ENCODE measurements at regions not wholly inside any gene's neighbourhood (a gene's known extent, or its start where the extent isn't known, plus 50 kb on each side); places are given as distances from the start of the nearest gene placed in this dataset.
"Not testable (repeated sequence)": the region's sequence is repeated elsewhere in the genome, so short reads cannot be mapped to it uniquely, and the experiment has no call there.

DNA sequence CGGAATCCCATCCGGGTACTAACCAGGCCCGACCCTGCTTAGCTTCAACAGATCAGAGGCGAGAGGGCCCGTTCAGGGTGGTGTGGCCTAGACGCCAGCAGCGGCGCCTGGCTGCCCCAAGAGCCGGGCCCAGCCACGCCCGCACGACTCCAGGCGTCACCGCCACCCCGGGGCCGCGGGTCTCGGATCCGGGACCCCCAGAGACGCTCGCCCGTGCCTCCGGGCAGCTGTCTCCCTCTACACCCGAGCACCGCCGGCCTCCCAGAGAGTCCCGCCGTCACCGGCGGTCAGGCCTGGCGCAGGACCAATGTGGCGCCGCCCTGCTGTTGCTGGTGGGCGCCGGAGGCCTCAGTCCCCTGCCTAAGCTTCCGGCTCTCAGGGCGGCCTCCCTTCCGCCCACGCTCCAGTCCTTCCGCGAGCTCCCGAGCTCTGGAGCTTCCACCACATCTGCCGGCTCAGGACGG lies 441.2 kb upstream of the DEFB115 start:
- 63% methylated on average over 42 of the region's 44 CpGs for WGBS (ENCODE audit: insufficient coverage)
- peak overlapping the region in 2 of 7 experiments; percentile 23 to 26 for H3K4me3 ChIP-seq (ENCODE audit: control insufficient read depth in 1 of 7, extremely low read depth in 1 of 7, insufficient read depth in 4 of 7, low read depth in 2 of 7, low read length in 6 of 7)
- peaks cover 0 to 37% (median 33%) of the 10 kb centered on the region in 5 experiments for H3K9me3 ChIP-seq (ENCODE audit: control extremely low read depth in 1 of 5, control insufficient read depth in 4 of 5, insufficient read depth in 2 of 5, low read depth in 1 of 5, low read length in 4 of 5)

DNA sequence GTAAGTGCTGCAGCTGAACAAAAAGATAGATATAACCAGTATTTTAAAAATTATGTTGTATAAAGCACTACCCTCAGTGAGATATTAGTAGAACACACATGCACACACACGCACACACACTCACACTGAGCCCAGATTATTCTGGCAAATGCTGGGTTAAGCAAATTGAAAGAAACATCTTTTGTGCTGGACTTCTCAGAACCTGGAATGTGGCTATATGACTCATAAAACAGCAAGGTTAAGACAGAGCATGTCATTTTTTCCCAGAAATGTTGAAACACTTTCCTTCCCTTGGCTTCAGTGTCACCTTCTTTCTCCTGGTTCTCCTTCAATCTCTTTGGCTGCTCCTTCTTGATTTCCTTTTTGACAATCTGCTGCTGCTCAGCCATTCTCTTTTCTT lies 435.8 kb upstream of the DEFB115 start:
- POLR2A ChIA-PET; H3K4me3 ChIP-seq (ENCODE audit: control insufficient read depth in 1 of 7, extremely low read depth in 1 of 7, insufficient read depth in 4 of 7, low read depth in 2 of 7, low read length in 6 of 7); H3K36me3 ChIP-seq (ENCODE audit: control insufficient read depth in 4 of 4, insufficient read depth in 4 of 4, low read length in 3 of 4); DNase-seq; H3K27me3 ChIP-seq (replicated peaks in 2 of 5; ENCODE audit: control insufficient read depth in 4 of 5, insufficient read depth in 5 of 5, low read length in 4 of 5); H3K9me3 ChIP-seq (ENCODE audit: control extremely low read depth in 1 of 5, control insufficient read depth in 4 of 5, insufficient read depth in 2 of 5, low read depth in 1 of 5, low read length in 4 of 5); H3K27ac ChIP-seq (ENCODE audit: insufficient read depth in 1 of 2, low read depth in 1 of 2, low read length in 2 of 2, poor library complexity in 1 of 2, severe bottlenecking in 2 of 2); CTCF ChIA-PET; H3K4me1 ChIP-seq (ENCODE audit: control extremely low read depth in 1 of 4, control insufficient read depth in 4 of 4, insufficient read depth in 4 of 4, low read length in 3 of 4): not testable (repeated sequence)
- no CpG with 5 or more reads among the region's 1 CpG for WGBS (ENCODE audit: insufficient coverage)

More for the DNA sequence above, 441.2 kb upstream of the DEFB115 start:
- POLR2A ChIA-PET: no interaction called here
- H3K27ac ChIP-seq (ENCODE audit: insufficient read depth in 1 of 2, low read depth in 1 of 2, low read length in 2 of 2, poor library complexity in 1 of 2, severe bottlenecking in 2 of 2): no peak overlapping the region
- CTCF ChIA-PET: no interaction called here
- H3K36me3 ChIP-seq (ENCODE audit: control insufficient read depth in 4 of 4, insufficient read depth in 4 of 4, low read length in 3 of 4): no peaks in the 10 kb centered on the region
- peaks cover 0 to 9% (median 0%) of the 10 kb centered on the region in 5 experiments for H3K27me3 ChIP-seq (replicated peaks in 2 of 5; ENCODE audit: control insufficient read depth in 4 of 5, insufficient read depth in 5 of 5, low read length in 4 of 5)
- H3K4me1 ChIP-seq (ENCODE audit: control extremely low read depth in 1 of 4, control insufficient read depth in 4 of 4, insufficient read depth in 4 of 4, low read length in 3 of 4): peaks cover 0 to 2% (median 0%) of the 10 kb centered on the region in 4 experiments
- DNase-seq: peak in 1 of 3 donors; percentile 6

DNA sequence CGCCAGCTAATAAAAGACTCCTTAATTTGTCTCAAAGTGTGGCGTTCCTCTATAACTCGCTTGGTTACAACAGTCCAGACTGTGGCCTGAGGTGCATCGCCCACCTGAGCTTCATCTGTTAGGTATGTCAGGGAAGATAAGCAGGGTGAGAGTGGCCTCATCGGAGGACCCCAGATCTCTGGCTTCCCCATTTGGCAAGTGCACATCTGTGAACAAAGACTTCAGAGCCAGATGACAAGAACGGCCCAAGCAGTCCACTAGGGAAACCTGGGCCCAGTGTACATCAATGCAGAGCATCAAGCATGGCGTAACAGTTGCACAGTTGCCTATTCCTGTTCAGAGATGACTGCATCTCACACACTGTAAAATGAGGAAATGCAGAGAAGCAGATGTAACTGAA lies 432.8 kb upstream of the DEFB115 start:
- CTCF ChIA-PET; H3K27ac ChIP-seq (ENCODE audit: insufficient read depth in 1 of 2, low read depth in 1 of 2, low read length in 2 of 2, poor library complexity in 1 of 2, severe bottlenecking in 2 of 2); H3K4me1 ChIP-seq (ENCODE audit: control extremely low read depth in 1 of 4, control insufficient read depth in 4 of 4, insufficient read depth in 4 of 4, low read length in 3 of 4); POLR2A ChIA-PET; H3K4me3 ChIP-seq (ENCODE audit: control insufficient read depth in 1 of 7, extremely low read depth in 1 of 7, insufficient read depth in 4 of 7, low read depth in 2 of 7, low read length in 6 of 7); H3K36me3 ChIP-seq (ENCODE audit: control insufficient read depth in 4 of 4, insufficient read depth in 4 of 4, low read length in 3 of 4); H3K27me3 ChIP-seq (replicated peaks in 2 of 5; ENCODE audit: control insufficient read depth in 4 of 5, insufficient read depth in 5 of 5, low read length in 4 of 5); DNase-seq: not testable (repeated sequence)
- 87% methylated on average over 7 of the region's 7 CpGs for WGBS (ENCODE audit: insufficient coverage)
- peaks cover 0 to 11% (median 2%) of the 10 kb centered on the region in 5 experiments for H3K9me3 ChIP-seq (ENCODE audit: control extremely low read depth in 1 of 5, control insufficient read depth in 4 of 5, insufficient read depth in 2 of 5, low read depth in 1 of 5, low read length in 4 of 5)

DNA sequence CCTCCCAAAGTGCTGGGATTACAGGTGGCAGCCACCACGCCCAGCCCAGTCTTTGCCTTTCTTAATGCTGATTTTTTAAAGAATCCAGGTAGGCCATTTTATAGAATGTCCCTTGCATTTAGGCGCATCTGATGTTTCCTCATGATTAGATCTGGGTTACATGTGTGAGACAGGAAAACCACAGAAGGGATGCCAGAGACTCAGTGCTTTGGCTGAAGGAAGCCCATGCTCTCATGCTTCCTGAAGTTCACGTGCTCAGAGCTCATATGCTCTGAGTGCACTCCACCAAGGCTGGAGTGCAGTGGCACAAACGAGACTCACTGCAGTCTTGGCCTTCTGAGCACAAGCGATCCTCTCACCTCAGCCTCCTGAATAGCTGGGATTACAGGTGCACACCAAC lies 411.5 kb upstream of the DEFB115 start:
- CTCF ChIA-PET; H3K36me3 ChIP-seq (ENCODE audit: control insufficient read depth in 4 of 4, insufficient read depth in 4 of 4, low read length in 3 of 4); H3K4me3 ChIP-seq (ENCODE audit: control insufficient read depth in 1 of 7, extremely low read depth in 1 of 7, insufficient read depth in 4 of 7, low read depth in 2 of 7, low read length in 6 of 7); POLR2A ChIA-PET; H3K27ac ChIP-seq (ENCODE audit: insufficient read depth in 1 of 2, low read depth in 1 of 2, low read length in 2 of 2, poor library complexity in 1 of 2, severe bottlenecking in 2 of 2); H3K9me3 ChIP-seq (ENCODE audit: control extremely low read depth in 1 of 5, control insufficient read depth in 4 of 5, insufficient read depth in 2 of 5, low read depth in 1 of 5, low read length in 4 of 5); DNase-seq; H3K4me1 ChIP-seq (ENCODE audit: control extremely low read depth in 1 of 4, control insufficient read depth in 4 of 4, insufficient read depth in 4 of 4, low read length in 3 of 4); H3K27me3 ChIP-seq (replicated peaks in 2 of 5; ENCODE audit: control insufficient read depth in 4 of 5, insufficient read depth in 5 of 5, low read length in 4 of 5): not testable (repeated sequence)
- 78% methylated on average over 3 of the region's 5 CpGs for WGBS (ENCODE audit: insufficient coverage)

DNA sequence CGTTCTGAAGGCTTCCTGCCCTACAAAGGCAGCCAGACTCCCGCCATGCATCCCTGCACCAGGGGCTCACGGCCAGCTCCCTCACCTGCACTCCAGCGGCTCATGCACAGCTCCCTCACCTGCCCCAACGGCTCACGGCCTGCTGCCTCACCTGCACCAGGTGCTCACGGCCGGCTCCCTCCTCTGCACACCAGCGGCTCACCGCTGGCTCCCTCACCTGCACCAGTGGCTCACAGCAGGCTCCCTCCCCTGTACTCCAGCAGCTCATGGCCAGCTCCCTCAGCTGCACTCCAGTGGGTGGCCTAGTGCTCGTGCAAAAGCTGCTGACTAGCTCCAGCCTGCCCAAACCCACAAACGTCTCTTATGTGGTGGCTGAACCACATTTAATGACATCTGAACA lies 389.2 kb upstream of the DEFB115 start:
- 92% methylated on average over 6 of the region's 12 CpGs for WGBS (ENCODE audit: insufficient coverage)
- DNase-seq; H3K4me3 ChIP-seq (ENCODE audit: control insufficient read depth in 1 of 7, extremely low read depth in 1 of 7, insufficient read depth in 4 of 7, low read depth in 2 of 7, low read length in 6 of 7); H3K27me3 ChIP-seq (replicated peaks in 2 of 5; ENCODE audit: control insufficient read depth in 4 of 5, insufficient read depth in 5 of 5, low read length in 4 of 5); H3K27ac ChIP-seq (ENCODE audit: insufficient read depth in 1 of 2, low read depth in 1 of 2, low read length in 2 of 2, poor library complexity in 1 of 2, severe bottlenecking in 2 of 2); H3K36me3 ChIP-seq (ENCODE audit: control insufficient read depth in 4 of 4, insufficient read depth in 4 of 4, low read length in 3 of 4); CTCF ChIA-PET; POLR2A ChIA-PET; H3K4me1 ChIP-seq (ENCODE audit: control extremely low read depth in 1 of 4, control insufficient read depth in 4 of 4, insufficient read depth in 4 of 4, low read length in 3 of 4): not testable (repeated sequence)
- peaks cover 0 to 11% (median 5%) of the 10 kb centered on the region in 5 experiments for H3K9me3 ChIP-seq (ENCODE audit: control extremely low read depth in 1 of 5, control insufficient read depth in 4 of 5, insufficient read depth in 2 of 5, low read depth in 1 of 5, low read length in 4 of 5)

DNA sequence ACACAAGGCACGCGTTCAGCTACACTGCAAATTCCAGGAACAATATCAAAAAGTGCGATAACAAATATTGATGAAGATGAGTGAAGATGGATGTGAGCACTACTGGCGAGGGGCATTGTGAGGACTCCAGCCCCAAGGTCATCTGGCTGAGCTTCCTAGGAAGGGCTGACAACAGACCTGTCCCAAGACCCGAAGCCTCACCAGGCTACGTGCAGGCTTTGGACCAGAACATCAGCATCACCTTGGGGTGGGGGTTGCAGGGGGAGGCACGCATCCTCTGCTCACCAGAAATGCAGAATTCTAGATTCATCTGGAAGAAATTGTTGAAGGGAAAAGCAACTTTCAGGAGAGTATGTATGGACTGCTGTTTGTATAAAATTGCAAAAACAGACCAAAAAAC lies 386.3 kb upstream of the DEFB115 start:
- H3K9me3 ChIP-seq (ENCODE audit: control extremely low read depth in 1 of 5, control insufficient read depth in 4 of 5, insufficient read depth in 2 of 5, low read depth in 1 of 5, low read length in 4 of 5): peaks cover 0 to 12% (median 5%) of the 10 kb centered on the region in 5 experiments
- H3K36me3 ChIP-seq (ENCODE audit: control insufficient read depth in 4 of 4, insufficient read depth in 4 of 4, low read length in 3 of 4); H3K4me1 ChIP-seq (ENCODE audit: control extremely low read depth in 1 of 4, control insufficient read depth in 4 of 4, insufficient read depth in 4 of 4, low read length in 3 of 4); POLR2A ChIA-PET; H3K27ac ChIP-seq (ENCODE audit: insufficient read depth in 1 of 2, low read depth in 1 of 2, low read length in 2 of 2, poor library complexity in 1 of 2, severe bottlenecking in 2 of 2); H3K4me3 ChIP-seq (ENCODE audit: control insufficient read depth in 1 of 7, extremely low read depth in 1 of 7, insufficient read depth in 4 of 7, low read depth in 2 of 7, low read length in 6 of 7); CTCF ChIA-PET; H3K27me3 ChIP-seq (replicated peaks in 2 of 5; ENCODE audit: control insufficient read depth in 4 of 5, insufficient read depth in 5 of 5, low read length in 4 of 5); DNase-seq: not testable (repeated sequence)
- WGBS (ENCODE audit: insufficient coverage): 70% methylated on average over 3 of the region's 7 CpGs

DNA sequence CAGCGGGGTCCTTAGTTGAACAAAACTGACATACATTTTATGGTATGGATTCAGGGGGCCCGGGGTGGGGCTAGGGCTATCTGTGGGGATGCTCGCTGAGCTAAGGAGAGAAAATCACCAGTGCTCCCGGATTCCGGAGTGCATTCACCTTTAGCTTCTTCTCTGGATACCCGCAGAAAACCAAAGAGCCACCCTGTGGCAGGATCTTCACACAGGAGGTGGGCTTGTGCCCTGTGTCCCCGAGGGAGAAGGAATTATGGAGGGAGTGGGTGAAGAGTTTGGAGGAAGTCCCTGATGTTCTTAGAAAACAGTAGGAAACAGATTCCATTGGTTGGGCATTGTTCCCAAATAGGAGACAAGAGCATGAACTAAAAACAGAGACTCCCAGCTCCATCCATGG lies 385.2 kb upstream of the DEFB115 start:
- WGBS (ENCODE audit: insufficient coverage): 71% methylated on average over 6 of the region's 7 CpGs
- peaks cover 0 to 12% (median 5%) of the 10 kb centered on the region in 5 experiments for H3K9me3 ChIP-seq (ENCODE audit: control extremely low read depth in 1 of 5, control insufficient read depth in 4 of 5, insufficient read depth in 2 of 5, low read depth in 1 of 5, low read length in 4 of 5)
- POLR2A ChIA-PET; H3K27me3 ChIP-seq (replicated peaks in 2 of 5; ENCODE audit: control insufficient read depth in 4 of 5, insufficient read depth in 5 of 5, low read length in 4 of 5); H3K27ac ChIP-seq (ENCODE audit: insufficient read depth in 1 of 2, low read depth in 1 of 2, low read length in 2 of 2, poor library complexity in 1 of 2, severe bottlenecking in 2 of 2); H3K4me1 ChIP-seq (ENCODE audit: control extremely low read depth in 1 of 4, control insufficient read depth in 4 of 4, insufficient read depth in 4 of 4, low read length in 3 of 4); H3K4me3 ChIP-seq (ENCODE audit: control insufficient read depth in 1 of 7, extremely low read depth in 1 of 7, insufficient read depth in 4 of 7, low read depth in 2 of 7, low read length in 6 of 7); H3K36me3 ChIP-seq (ENCODE audit: control insufficient read depth in 4 of 4, insufficient read depth in 4 of 4, low read length in 3 of 4); DNase-seq; CTCF ChIA-PET: not testable (repeated sequence)
